ENCODE measurements at regions not wholly inside any gene's neighbourhood (a gene's known extent, or its start where the extent isn't known, plus 50 kb on each side); places are given as distances from the start of the nearest gene placed in this dataset.
"Not testable (repeated sequence)": the region's sequence is repeated elsewhere in the genome, so short reads cannot be mapped to it uniquely, and the experiment has no call there.

DNA sequence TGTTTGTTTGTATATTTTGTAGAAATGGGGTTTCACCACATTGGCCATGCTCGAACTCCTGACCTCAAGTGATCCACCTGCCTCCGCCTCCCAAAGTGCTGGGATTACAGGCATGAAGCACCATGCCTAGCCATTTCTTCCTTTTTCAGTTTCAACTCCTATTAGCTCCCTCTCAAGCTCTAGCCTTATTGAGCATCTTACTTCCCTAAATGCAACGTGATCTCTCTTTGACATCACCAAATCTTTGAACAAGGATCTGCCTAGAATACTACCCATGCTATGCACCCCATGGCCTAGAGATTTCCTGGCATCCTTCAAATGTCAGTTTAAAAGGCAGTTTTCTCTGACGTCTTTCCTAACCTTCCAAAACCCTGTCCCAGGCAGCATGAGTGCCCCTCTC, 91.1 kb upstream of the NR5A2 start:
- no peak for DNase-seq (ENCODE audit: low read depth in 2 of 3, low spot score in 1 of 3)

DNA sequence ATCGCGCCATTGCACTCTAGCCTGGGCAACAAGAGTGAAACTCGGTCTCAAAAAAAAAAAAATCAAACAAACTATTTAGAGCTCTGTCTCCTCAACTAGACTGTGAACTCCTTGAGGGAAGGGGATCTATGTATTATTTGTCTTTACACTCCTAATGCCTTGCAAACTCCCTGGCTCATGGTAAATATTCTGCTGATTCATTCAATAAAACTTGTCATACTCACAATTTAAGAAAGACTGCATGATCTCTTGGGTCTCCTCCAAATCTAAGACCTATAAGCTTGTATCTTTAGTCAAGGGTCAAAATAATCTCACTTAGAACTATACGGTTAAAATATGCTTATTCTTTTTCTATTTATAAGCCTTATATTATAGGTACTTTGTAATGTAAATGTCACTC, 90.3 kb upstream of the NR5A2 start:
- no peak for DNase-seq (ENCODE audit: low read depth in 2 of 3, low spot score in 1 of 3)

DNA sequence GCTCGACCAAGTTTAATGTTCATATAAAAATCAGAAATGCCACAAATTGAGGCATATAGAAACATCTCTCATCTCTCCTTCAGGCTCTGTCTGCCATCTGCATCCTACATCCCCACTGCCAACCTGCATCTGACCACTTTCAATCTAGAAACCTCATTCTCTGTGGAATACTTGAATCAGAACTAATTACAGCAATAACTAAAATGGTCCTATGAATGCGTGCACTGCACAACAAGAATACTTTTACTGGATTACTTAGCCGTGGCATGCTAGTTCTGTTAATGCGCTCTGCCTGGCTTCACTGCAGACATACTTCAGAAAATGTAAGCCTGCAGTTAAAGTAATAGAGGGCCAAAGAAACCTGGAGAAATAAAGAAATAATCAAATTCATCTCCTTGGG, 89.8 kb upstream of the NR5A2 start:
- DNase-seq (ENCODE audit: low read depth in 2 of 3, low spot score in 1 of 3): no peak

DNA sequence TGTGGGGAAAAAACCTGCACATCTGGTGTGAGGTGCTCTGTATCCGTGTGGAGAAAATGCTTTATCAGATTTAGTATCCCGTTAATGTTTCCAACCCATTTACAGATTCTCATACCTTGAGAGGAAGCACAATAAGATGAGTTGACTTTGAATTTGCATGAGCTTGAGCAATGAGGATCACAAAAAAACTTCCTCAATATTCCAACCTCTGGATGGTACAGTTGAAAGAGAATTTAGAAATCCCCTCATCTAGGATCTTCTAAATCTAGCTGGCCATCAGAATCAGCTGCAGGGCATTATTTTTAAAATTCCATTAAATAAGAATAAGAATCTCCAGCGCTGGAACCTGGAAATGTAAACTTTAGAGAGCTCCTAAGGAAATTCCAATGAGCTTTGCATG, 82.5 kb upstream of the NR5A2 start:
- no peak for DNase-seq (ENCODE audit: low read depth in 2 of 3, low spot score in 1 of 3)

DNA sequence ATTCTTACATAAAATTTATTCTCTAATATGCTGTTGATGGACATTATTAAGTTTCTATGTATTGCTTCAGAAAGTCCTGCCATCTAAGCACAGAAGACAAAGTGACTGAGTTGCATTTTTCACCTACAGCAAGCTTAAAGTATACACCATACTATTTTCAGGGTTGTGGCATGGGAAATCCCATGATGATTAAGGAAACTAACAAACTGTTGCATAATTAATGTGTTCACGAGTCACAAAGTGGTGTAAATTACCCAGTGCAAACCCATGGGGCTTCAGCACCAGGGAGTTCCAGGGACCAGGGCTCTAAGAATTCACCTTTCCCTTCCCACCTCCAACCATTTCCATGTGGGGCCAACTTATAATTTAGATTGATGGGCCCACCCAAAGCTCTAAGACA, 81.9 kb upstream of the NR5A2 start:
- DNase-seq (ENCODE audit: low read depth in 2 of 3, low spot score in 1 of 3): no peak

DNA sequence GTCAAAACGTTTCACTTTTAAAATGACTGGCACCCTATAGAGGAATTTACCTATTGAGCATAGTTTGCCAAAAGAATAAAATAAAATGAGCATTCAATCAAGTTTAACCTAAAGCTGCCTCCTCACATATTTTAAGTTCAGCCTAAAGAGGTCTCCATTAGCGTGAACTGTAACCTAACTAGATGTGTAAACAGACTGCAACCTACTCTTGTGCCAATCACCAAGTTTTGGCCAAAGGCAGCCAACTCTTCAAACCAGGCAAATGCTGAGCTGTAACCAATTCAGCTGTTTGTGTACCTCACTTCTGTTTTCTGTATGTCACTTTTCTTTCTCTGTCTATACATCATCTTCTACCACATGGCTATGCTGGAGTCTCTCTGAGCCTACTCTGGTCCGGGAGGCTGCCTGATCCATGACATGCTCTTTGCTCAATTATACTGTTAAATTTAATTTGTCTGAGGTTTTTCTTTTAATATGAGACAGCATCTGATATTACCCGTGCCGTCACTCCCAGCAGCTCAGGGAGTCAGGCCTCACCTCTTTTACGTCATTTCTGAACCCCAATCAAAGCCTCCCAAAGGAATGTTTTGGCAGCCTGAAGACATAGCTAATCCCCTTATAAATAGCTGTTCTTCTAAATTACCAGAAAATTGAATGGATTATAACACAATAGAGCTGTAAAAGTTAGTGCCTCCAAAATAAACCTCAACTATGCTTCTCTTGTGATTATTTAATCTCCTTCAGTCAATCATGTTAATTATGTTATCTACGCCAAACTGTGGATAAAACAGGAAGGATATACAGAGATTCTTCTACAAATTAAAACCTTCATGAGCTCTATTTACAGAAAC, 81.0 kb upstream of the NR5A2 start:
- DNase-seq (ENCODE audit: low read depth in 2 of 3, low spot score in 1 of 3): no peak

DNA sequence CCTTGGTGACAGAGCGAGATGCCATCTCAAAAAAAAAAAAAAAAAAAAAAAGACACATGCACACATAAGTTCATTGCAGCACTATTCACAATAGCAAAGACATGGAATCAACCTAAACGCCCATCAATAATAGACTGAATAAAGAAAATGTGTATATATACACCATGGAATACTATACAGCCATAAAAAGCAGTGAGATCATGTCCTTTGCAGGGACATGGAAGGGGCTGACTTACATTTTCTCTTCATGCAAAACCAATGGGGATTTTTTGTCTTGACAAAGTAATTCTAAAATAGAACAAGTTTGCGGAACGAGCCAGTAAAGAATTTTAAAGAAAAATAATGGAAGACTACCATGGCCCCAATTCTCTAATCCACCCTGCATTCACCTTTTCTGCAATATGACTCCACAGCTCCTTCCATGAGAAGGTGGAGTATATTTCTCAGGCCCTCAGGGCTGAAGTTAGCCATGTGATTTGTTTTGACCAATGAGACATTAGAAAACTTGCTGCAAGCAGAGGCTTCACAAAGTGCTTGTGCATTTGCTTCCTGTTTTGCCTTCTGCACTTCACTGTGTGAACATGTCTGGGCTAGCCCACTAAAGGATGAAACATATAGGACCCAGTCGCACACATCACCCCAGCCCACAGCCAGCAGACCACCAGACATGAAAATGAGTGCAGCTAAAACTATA, 78.8 kb upstream of the NR5A2 start:
- no peak for DNase-seq (ENCODE audit: low read depth in 2 of 3, low spot score in 1 of 3)

DNA sequence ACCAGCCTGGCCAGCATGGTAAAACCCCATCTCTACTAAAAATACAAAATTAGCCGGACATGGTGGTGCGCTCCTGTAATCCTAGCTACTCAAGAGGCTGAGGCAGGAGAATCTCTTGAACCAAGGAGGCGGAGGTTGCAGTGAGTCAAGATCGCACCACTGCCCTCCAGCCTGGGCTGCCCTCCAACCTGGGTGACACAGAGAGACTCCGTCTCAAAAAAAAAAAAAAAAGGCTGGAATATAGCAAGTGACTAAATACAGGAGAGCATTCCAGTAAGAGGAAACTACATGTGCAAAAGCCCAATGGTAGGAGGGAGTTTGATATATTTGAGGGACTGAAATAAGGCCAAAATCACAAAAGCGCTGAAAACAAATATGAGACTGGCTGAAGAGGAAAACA, 76.5 kb upstream of the NR5A2 start:
- not testable (repeated sequence) for DNase-seq (ENCODE audit: low read depth in 2 of 3, low spot score in 1 of 3)

DNA sequence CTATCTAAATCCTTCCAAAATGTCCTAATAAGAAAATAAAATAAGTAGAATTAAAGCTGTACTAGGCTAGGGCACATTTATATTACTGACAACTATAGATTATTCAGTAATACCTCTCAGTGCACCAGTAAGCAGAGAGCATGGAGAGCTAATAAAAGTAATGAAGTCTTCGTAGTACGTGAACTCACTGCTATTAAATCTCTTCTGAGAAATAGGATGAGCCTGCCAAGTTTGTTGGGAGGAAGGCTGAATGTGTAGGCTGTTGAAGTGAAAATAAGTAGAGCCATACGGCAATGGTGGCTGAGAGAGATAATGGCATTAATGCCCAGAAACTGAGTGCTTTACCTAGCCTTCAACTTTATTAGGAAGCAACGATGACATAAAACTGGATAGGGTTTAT, 73.9 kb upstream of the NR5A2 start:
- no peak for DNase-seq (ENCODE audit: low read depth in 2 of 3, low spot score in 1 of 3)

DNA sequence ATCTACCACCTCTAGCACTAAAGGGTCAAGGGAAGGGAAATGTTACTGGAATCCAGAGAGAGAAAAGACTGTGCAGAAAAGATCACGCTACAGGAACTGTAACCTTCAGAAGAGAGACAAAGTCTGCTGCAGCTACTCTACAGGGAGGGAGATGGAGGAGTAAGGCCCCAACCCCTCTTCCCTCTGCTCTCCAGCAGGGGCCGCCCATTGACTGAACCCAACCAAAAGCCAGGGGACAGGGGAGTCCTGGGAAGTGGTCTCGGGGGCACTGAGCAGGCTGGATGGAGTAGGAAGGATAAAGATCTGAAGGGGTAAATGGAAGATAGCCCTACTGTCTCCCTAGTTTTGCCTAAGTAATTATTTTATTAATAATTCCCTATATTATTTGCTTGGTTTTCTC, 72.8 kb upstream of the NR5A2 start:
- no peak for DNase-seq (ENCODE audit: low read depth in 2 of 3, low spot score in 1 of 3)

DNA sequence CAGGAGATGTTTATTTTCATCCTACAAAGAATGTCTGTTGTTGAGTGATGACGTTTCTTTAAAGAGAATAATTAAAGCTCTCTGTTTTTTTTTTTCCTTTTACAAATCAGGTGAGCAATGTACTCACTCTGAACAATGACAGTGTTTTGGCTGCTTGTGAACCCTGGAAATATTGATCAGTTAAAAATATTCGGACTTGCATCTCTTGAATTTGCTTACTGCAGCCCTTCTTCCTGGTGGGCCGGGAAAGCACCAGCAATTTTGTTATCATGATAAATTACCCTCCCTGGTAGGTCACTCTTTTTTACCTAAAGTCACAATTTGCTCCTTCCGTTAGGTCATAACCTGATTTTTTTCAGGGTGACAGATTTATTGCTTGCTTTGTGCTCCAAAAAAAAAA, 72.3 kb upstream of the NR5A2 start:
- no peak for DNase-seq (ENCODE audit: low read depth in 2 of 3, low spot score in 1 of 3)

DNA sequence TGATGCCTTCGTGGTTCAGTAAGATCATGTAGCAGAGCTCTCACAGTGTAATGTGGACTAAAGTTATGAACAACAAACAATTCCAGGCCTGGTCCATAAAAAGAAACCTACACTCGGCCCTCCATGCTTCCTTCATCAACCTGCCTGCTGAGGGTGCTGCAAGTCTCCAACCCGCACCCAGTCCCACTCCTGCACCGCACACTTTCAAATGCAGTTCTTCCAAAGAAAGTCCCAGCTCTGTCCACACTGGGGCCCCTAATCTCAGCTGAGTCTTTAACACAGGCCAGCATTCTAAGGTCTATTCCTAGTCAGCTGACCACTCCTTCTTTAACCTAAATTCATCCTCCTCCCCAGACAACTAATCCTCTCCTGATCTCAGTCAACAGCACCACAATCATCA, 71.5 kb upstream of the NR5A2 start:
- DNase-seq (ENCODE audit: low read depth in 2 of 3, low spot score in 1 of 3): no peak

DNA sequence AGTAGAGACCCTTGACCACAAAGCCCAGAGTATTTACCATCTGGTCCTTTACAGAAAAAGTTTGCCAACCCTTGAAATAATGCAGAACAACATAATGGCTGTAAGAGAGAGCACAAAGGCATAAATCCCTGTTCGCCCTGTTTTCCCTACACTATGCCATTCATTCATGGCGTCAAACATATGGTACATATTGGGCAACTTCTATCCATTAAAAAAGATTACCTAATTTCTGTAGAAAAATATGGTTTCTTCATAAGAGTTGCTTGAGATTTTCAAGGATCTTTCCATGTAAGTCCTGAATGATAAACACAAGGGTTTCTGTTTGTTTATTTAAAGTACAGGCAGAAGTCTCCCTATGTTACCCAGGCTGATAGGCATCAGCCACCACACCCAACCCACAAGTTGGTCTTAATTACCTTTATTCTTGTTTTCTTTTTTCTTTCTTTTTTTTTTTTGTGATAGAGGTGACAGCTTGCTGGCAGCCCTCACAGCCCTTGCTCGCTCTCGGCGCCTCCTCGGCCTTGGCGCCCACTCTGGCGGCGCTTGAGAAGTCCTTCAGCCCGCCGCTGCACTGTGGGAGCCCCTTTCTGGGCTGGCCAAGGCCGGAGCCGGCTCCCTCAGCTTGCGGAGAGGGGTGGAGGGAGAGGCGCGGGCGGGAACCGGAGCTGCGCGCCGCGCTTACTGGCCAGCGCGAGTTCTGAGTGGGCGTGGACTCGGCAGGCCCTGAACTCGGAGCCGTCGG, 68.3 kb upstream of the NR5A2 start:
- no peak for DNase-seq (ENCODE audit: low read depth in 2 of 3, low spot score in 1 of 3)

DNA sequence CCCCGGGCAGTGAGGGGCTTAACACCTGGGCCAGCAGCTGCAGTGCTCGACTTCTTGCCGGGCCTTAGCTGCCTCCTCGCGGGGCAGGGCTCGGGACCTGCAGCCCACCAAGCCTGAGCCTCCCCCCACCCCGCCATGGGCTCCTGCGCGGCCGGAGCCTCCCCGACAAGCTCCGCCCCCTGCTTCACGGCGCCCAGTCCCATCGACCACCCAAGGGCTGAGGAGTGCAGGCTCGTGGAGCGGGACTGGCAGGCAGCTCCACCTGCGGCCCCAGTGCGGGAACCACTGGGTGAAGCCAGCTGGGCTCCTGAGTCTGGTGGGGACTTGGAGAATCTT, 67.8 kb upstream of the NR5A2 start:
- no peak for DNase-seq (ENCODE audit: low read depth in 2 of 3, low spot score in 1 of 3)

DNA sequence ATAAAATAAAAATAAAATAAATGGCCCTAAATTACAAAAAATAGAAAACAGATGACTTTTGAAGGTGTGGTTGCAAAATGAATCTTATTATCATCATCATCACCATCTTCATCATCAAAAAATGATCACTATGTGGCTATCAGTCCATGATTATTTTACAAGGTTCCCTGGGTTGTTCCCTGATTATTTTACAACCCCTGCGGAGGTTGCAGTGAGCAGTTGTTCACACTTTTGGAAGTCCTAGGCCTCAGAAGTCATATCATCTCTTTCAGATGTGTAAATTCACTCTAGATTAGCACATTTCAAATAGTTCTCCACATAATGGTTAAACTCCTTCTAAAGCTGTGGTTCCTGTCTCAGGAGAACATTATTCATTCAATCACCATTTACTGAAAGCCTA, 57.4 kb upstream of the NR5A2 start:
- DNase-seq (ENCODE audit: low read depth in 2 of 3, low spot score in 1 of 3): no peak

DNA sequence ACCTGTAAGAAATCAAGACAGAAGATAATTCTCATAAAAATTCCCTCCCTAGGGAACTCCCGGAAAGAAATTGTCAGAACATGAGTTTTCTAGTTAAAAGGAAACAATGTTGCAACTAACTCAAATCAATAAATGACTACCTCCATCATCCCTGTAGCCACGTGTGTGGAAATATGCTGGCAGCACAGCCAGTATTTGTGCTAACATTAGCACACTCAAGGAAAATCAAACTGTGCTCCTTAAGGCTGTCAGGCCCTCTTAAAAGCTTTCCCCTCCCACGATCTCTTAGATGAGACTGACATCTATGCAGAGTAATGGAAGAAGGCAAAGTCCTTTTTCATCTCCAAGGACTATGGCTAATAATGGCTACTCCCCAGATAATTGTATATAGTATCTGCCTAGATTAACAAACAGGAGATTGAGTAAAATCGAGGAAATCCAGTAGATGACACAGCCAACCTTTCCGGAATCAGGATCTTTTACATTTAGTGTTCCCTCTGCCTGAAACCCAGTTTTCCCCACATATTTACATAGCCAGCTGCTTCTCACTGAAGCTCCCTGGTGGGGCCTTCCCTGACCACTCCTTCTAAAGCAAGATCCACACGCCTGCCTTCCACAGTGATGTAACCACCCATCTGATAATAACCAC, 50.9 kb upstream of the NR5A2 start:
- no peak for DNase-seq (ENCODE audit: low read depth in 2 of 3, low spot score in 1 of 3)

Data from stimulated activated CD4-positive, alpha-beta T cell treated with anti-CD3 and anti-CD28 coated beads, Interleukin-12 subunit alpha, Interleukin-12 subunit beta, amount 100 ng/mL, for 48 hours (primary cell).